BJ (cell line): ENCODE measurements at regions not wholly inside any gene's neighbourhood (a gene's known extent, or its start where the extent isn't known, plus 50 kb on each side); places are given as distances from the start of the nearest gene placed in this dataset.

ENCODE experiments used
- CTCF ChIA-PET: fragments of 350-600 bp; formaldehyde crosslinking; extraction: SDS; loops from one replicate; lab custom pipeline; 2021; ENCODE audit warnings: antibody characterized with exemption, inconsistent platforms; lab: Yijun Ruan, JAX
- POLR2A ChIA-PET: fragments of 300-600 bp; sonication (Branson Sonifier 250); formaldehyde crosslinking; extraction: SDS; loops from one replicate; lab custom pipeline; 2021; ENCODE audit warnings: antibody characterized with exemption; lab: Charles Lee
- DNase-seq: peaks from one replicate; pipeline ENCODE4 v3.0.0-alpha.2; 2011; ENCODE audit warnings: low read depth
- H3K27me3 ChIP-seq: 2 replicates; pipeline ENCODE4 v1.6.0; 2011; ENCODE audit warnings: low read length; ENCODE audit not compliant: control insufficient read depth, insufficient read depth
- H3K36me3 ChIP-seq: 2 replicates; pipeline ENCODE4 v1.5.1; 2011; ENCODE audit warnings: low read length; ENCODE audit not compliant: control insufficient read depth, insufficient read depth
- H3K4me3 ChIP-seq: 2 replicates; pipeline ENCODE4 v1.5.1; 2011; ENCODE audit warnings: low read depth, mild to moderate bottlenecking, control low read depth, low read length
- CTCF ChIP-seq: IDR thresholded peaks from 2 replicates; pipeline ENCODE4 v1.5.1; 2011; ENCODE audit warnings: low read depth, mild to moderate bottlenecking, control low read depth, inconsistent platforms, low read length, moderate library complexity; ENCODE audit not compliant: insufficient read depth

GRCh38 chr2:11910971-11911370, 164.5 kb downstream of the LPIN1 start:
- no peak overlapping the region for H3K4me3 ChIP-seq
- no peak for DNase-seq
- H3K36me3 ChIP-seq, result no peaks in the 10 kb centered on the region
- TF ChIP-seq CTCF, result no peak
- CTCF ChIA-PET, result no interaction called here
- POLR2A ChIA-PET, result no interaction called here
- H3K27me3 ChIP-seq, result no peaks in the 10 kb centered on the region; the same call in 1 of the 2 replicates

- no peak for DNase-seq
- Histone ChIP-seq H3K36me3 (no peaks in the 10 kb centered on the region), H3K4me3 (no peak overlapping the region), H3K27me3 (no peaks in the 10 kb centered on the region)
- POLR2A ChIA-PET, result no interaction called here
- TF ChIP-seq CTCF, result no peak
- CTCF ChIA-PET, result no interaction called here
Measured at GRCh38 chr2:11912980-11913379, 166.5 kb downstream of the LPIN1 start.

- H3K36me3 ChIP-seq, result no peaks in the 10 kb centered on the region
- no peak for DNase-seq
- H3K27me3 ChIP-seq, result no peaks in the 10 kb centered on the region
- H3K4me3 ChIP-seq, result no peak overlapping the region
- POLR2A ChIA-PET, result no interaction called here
- CTCF ChIA-PET, result interaction anchor here (2.0 kb wide), 1 partner anchor 10 kb away, joined by 5 read pairs; no protein-coding TSS in a partner anchor
- TF ChIP-seq CTCF, result no peak
Measured at GRCh38 chr2:11914455-11914854, 168.0 kb downstream of the LPIN1 start.

GRCh38 chr2:11915650-11916049, 169.2 kb downstream of the LPIN1 start:
- ChIA-PET POLR2A (no interaction called here), CTCF (interaction anchor here (2.0 kb wide), 1 partner anchor 11 kb away, joined by 5 read pairs; no protein-coding TSS in a partner anchor)

GRCh38 chr2:11919953-11920352, 173.5 kb downstream of the LPIN1 start:
- no peak for DNase-seq
- POLR2A ChIA-PET, result no interaction called here
- H3K4me3 ChIP-seq, result no peak overlapping the region
- TF ChIP-seq CTCF, result no peak
- CTCF ChIA-PET, result no interaction called here
- H3K36me3 ChIP-seq, result no peaks in the 10 kb centered on the region
- no peaks in the 10 kb centered on the region; the same call in 1 of the 2 replicates for H3K27me3 ChIP-seq

More at GRCh38 chr2:11915650-11916049, 169.2 kb downstream of the LPIN1 start:
- Histone ChIP-seq H3K4me3 (no peak overlapping the region), H3K36me3 (no peaks in the 10 kb centered on the region), H3K27me3 (no peaks in the 10 kb centered on the region; the same call in 1 of the 2 replicates)
- DNase-seq, result no peak
- no peak for TF ChIP-seq CTCF
